HG02798 (cell line): ENCODE measurements at regions not wholly inside any gene's neighbourhood (a gene's known extent, or its start where the extent isn't known, plus 50 kb on each side); places are given as distances from the start of the nearest gene placed in this dataset.
"Not testable (repeated sequence)": the region's sequence is repeated elsewhere in the genome, so short reads cannot be mapped to it uniquely, and the experiment has no call there.

Experiments
- ATAC-seq: cut with Tn5 transposase; IDR thresholded peaks from one replicate; pipeline ENCODE4 v1.9.1; 2021; ENCODE audit warnings: mild to moderate bottlenecking; ENCODE audit not compliant: unreplicated experiment, poor library complexity

DNA sequence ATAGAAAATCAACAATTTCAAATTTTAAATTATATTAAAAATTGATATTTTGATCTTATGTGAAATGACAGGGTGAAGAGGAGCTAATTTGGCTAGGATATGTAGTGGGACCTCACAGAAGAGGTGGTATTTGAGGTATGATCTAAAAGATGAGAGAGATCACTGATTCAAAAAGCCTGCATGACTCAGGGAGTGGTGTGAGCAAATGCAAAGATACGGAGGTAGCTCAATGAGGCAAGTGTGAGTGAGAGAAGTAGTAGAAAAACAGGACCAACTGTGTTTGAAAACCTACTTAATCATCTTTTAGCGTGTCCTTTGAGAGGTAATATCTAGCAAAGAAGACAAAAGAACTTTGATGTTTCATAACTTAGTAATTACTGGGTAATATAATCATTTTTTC is 557.5 kb downstream of the DSC3 start:
- ATAC-seq, result no peak

DNA sequence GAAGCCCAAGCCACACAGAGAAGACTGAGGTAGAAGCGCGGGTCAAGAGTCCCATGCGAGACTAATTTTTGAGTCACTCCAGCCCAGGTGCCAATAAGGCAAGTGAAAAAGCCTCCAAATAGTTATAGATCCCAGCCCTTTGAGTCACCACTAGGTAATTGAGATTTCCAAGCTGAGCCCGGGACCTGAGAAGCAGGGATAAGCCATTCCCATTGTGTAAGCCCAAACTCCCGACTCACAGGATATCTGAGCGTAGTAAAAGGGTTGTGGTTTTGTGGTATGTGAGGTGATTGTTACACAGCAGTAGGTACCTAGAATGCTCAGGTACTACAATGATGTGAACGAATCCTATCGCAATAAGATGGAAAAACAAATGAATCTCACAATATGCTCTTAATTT is 560.7 kb downstream of the DSC3 start:
- no peak for ATAC-seq

DNA sequence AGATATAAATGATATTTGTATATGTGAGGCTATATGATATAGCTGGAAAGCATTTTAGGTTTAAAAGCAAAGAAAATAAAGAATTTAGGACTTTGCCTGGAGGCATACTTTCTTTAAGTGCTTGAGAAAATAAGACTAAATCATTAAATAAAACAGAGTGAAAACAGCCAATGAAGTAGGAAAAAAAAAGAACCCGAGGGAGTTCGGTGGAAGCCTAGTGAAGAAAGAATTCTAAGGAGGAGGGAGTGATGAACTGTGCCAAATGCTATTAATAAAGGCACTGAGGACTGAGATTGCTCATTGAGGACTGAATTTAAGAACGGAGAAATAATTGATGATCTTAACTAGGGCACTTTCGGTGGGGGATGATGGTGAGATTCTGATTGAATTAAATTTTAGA is 573.5 kb downstream of the DSC3 start:
- no peak for ATAC-seq

DNA sequence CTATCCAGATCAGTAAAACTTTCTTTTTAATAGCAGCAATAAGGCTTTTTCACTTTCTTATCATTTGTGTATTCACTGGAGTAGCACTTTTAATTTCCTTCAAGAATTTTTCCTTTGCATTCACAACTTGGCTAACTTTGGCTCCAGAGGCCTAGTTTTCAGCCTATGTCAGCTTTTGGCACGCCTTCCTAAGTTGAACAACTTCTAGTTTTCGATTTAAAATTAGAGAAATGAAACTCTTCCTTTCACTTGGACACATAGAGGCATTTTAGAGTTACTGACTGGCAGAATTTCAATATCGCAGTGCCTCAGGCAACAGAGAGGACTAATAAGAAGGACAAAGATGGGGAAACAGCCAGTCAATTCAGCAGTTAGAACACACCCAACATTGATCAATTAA is 577.4 kb downstream of the DSC3 start:
- no peak for ATAC-seq

DNA sequence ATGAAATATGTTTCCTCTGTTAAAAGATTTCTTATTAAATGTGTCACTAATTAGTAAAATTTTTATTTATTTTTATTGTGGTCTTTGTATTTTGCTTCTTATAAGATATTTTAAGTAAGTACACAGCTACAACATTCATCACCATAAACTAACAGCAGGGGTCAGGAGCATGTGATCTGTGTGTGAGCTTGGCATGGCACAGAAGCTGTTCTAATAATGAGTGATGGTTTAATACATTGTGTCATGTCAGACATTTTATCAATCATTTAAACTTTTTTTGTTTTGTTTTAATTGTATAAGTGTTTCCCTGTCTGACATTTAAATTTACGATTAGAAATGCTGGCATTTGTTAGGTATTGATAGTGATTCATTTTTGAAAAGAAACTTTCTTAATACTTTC is 585.4 kb downstream of the DSC3 start:
- no peak for ATAC-seq

DNA sequence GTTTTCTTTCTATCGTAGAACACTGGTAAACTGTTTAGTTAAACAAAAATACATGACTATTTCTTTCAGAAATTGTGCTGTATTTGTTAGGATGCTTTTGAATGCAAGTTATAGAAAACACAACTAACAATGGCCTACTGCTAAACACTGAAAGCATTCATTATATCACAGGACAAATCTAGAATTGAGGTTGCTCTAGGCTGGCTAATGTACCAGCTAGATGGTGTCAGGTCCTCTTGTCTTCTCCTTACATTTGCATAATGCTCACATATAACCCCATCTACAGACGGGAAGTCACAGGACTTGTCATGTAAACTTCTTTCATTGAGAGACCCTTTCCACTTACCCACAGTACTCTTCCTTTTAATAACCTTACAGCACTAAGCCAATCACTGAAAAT is 586.8 kb downstream of the DSC3 start:
- ATAC-seq, result no peak

DNA sequence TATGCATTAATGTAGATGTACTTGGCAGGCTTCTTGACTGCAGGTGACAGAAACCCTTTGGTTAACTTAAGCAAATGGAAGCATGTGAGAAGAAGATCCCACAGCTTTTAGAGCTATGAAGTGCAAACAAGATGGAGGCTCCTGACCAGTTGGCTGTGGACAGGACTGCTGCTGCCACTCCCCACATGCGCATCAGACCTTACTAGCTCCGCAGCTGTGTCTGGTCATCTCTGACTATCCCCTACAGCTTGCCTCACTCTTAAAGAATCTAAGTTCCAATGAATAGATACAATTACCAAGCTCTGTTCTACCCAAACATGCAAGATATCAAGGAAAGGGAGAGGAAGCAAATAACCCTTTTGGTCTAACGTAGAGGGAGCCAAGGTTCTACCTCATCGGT is 587.6 kb downstream of the DSC3 start:
- no peak for ATAC-seq

DNA sequence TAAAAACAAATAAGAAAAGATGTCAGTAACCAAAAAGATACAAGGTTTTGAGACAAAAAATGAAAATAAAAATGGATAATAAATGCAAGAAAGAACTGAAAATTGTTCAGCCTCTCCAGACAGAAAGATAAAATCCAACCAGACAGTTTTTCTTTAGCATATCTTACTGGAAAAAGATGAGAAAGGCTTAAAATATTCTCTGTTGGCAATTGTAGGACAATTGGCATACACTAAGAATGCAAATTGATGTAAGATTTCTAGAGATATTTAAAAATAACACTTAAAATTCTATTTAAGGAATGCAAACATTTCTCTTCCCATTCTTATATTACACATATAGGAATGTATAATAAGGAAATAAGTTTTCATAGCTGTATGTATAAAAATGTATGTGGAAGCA is 590.6 kb downstream of the DSC3 start:
- ATAC-seq, result no peak

DNA sequence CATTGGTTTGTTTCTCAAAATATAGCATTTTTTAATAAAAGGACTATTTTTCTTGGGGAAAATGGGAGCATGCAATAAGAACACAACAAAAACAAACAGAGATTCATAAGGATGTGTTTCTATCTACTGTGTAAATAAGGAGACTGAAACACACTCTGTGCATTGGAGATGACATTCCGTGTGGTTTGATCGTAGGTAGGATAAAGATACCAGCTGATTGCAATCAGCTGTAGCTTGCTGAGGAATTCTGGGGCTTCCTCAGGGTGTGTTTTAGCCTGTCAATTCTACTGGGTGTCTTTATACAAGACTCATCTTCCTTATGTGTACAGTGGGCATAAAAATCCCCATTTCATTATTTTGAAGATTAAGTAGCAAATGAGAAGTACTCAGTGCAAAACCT is 591.6 kb downstream of the DSC3 start:
- no peak for ATAC-seq

DNA sequence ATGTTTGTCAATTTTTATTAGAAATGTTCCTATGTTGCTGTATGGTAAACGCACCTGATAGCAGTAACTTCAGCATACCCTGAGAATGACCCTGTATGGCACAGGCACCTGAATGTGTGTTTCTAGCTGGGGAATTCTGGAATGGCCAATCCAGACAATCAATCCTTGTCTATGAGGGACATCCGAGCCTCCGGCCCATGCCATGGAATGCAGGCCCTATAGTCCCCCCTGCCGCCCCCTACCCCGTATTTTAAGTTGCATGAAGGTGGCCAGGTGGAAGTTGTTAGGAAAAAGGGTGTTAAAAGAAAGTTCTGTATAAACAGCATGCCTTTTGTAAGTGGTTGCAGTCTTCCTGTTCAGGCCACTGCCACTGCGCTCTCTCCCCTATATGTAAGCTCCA is 595.9 kb downstream of the DSC3 start:
- ATAC-seq, result no peak

DNA sequence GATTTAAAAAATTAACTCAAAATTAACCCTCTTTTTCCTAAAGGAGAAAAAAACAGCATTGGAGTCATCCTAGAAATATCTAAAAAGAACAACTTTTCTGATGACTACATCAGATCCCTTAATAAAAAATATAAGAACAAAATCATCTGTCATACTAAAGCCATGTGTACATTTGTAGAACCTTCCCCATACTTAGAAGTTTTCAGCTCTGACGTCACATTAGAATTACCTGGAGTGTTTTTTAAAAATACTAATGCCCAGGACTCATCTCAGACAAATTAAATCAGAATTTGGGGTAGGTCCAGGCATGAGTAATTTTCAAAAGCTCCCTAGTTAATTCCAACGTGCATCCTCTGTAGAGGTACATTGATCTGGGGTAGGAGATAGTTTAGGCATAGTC is 598.0 kb downstream of the DSC3 start:
- ATAC-seq, result no peak

DNA sequence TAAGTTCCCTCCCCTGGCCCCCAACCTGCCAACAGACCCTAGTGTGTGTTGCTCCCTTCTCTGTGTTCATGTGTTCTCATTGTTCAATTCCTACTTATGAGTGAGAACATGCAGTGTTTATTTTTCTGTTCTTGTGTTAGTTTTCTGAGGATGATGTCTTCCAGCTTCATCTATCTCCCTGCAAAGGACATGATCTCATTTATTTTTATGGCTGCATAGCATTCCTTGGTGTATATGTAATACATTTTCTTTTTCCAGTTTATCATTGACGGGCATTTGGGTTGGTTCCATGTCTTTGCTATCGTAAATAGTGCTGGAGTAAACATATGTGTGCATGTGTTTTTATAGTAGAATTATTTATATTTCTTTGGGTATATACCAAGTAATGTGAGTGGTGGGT is 602.2 kb downstream of the DSC3 start:
- no peak for ATAC-seq

DNA sequence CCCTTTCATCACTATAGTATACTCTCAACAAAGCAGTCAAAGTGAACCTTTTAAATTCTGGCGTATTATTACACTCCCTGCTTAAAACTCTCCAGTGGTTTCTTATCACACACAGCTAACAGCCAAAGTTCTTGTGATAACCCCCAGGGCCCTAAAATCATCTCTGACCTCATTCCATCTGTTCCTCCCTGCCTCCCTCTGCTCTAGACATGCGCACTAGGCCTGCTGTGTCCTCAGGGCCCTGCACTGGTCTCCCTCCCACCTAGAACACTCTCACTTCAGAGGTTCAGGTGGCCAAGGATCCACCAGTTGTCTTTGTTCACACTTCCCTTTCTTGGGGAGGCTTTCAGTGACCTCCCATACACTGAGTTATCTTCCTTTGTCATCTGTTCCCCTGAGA is 603.4 kb downstream of the DSC3 start:
- no peak for ATAC-seq

DNA sequence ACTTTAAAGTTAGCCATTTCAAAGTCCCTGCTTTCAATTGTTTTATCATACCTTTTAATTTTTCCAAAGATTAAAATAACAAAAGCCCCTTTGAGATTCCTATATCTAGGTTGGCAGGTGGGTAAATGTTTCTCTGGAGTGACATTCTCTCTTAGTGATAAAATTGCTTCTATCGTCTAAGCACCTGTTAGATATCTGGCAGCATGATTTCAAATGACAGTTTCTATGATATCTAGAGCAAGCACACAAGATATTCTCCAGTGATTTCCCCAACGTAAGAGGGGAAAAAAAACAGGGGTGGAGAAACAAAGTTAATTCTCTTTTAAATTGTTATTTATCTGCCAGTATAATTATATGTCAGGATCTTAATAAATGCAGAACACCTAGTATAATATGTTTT is 610.2 kb downstream of the DSC3 start:
- no peak for ATAC-seq

DNA sequence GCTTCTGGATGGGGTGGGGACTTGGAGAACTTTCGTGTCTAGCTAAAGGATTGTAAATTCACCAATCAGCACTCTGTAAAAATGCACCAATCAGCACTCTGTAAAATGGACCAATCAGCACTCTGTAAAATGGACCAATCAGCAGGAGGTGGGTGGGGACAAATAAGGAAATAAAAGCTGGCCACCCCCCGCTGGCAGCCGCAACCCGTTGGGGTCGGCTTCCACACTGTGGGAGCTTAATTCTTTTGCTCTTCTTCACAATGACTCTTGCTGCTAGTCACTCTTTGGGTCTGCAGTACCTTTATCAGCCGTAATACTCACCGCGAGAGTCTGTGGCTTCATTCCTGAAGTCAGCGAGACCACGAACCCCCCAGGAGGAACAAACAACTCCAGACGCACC is 623.1 kb downstream of the DSC3 start:
- not testable (repeated sequence) for ATAC-seq

DNA sequence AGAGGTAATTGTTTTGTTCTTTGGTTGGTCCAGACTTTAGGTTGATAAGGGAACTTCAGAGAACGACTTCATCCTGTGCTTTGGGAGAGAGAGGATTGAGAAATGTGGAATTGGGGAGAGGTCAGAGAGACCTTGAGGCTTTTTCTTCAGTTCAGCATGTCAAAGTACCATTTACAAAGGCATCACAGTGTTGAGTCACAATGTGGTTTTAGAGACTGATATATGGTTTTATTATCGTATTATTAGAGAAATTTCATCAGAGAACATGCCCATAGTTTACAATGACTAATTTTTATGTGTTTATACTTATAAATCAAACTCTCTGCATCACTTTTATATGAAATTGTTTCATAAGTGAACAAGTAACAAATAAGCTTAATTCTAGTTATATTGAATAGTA is 626.6 kb downstream of the DSC3 start:
- no peak for ATAC-seq

DNA sequence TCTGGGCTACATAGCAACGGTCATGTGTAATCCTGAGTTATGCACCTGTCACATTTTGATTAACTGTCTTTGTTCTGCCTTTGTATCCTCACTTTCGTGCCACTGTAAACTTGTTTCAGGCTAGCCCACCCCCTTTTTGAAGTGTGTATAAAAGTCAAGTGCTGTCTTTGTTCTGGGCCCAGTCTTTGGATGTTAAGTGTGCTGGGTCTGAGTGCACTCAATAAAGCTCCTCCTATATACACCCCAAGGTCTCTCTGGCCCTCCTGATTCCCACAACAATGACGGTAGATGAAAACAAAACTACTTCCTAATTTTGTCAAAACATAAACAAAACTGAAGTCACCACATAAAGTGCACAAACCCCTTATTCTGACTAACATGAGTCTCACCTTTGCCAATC is 633.4 kb downstream of the DSC3 start:
- no peak for ATAC-seq

DNA sequence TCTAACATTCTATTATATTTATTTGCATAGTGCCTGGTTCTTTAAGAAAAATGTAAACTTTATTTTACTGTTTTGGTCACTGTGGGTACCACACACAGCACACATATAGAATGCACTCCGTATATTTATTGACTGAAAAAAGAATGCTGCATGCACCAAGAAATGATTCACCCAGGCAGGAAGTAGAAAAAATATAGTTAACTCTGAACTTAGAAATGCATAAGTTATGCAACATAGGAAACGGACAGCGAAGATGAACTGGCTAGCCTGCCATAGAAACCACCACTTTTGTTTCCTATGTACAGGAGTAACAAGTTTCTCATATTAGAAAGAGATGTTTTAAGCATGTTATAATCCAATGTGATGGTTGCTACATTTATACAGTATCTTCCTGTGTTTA is 635.8 kb downstream of the DSC3 start:
- no peak for ATAC-seq

DNA sequence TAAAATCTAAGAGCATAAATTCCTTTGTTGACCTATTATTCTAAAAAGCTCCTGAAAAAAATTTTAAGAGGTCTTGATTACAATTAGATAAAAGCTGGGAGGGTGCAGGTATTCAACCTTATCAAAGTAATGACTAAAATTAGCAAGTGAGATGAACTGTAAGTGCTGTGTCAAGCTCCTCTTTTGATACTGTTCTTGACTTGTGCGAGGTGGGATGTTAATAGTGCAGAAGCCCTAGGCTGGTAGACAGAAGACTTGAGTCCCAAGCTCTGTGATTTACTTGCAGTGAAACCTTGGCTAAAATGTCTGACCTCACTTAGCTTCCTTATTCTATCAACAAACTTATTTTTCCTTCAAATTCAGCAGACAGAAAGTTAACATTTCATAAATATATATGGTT is 637.5 kb downstream of the DSC3 start:
- ATAC-seq, result no peak

DNA sequence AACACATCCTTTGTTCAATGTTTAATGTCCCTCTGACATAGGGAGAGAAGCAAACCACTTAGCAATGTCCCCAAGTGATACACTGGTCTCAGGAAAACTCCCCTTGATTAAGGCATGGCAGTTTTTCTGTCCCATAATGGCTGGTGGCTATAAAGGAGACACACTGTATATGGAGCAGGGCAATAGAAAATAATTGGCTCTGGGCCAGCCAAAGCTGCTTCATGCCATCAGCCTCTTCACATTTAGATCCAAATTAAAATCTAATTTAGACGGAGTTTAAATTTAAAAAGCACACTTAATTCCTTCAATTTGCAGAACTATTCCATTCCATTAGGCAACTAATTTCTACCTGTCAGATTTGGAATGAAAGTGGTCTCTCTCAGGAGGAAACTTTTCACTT is 638.1 kb downstream of the DSC3 start:
- no peak for ATAC-seq

DNA sequence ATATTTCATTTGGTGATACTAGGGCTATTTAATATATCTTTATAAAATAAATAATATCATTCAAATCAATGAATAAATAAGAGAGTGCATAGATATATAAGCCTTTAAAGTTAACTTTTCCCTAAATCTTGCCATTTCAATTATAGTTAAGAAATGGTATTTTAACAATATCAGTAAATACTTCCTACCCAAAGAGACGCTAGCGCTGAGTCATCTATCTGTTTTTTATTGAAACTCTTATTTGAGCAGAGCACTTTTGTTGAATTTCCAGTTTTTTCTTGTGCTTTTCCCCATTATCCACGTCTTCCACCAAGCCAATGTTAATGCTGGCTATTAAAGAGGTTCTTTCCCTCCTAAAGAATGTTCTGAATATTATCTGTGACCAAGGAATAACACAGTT is 639.3 kb downstream of the DSC3 start:
- no peak for ATAC-seq

DNA sequence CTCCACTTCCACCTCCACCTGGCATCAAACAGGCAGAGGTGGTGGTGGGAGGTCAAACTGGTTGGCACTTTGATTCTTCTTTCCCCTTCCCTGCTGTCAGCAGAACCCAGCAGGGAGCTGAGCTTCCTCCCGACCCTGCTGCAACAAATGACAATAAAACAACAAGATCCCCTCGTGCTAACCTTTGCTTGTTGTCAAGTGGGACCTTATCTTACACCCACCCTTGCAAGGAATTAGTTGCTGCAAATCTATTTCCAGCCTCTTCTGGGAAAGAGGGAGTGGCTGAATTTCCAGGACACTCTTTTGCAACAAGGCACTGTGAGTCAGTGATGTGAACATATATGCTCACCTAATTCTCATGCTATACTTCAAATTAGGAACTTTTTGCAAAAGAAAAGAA is 655.1 kb downstream of the DSC3 start:
- ATAC-seq, result no peak

DNA sequence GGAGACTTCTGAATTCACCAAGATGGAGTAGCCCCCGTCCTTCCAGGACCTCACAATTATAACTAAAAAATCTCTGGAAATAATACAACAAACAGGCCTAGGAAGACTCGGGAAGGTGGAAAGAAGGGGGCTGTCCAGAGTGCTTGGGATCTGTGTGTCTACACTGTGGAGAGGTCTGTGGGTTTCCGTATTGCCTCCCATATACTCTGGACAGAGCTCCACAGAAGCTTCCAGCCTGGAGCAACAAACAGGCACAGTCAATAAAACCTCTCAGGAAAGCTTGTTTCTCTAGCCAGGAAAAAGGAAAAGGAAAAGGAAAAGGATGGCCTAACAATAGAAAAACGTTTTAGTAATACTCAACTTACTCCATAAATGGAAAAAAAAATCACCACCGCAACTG is 655.9 kb downstream of the DSC3 start:
- no peak for ATAC-seq

DNA sequence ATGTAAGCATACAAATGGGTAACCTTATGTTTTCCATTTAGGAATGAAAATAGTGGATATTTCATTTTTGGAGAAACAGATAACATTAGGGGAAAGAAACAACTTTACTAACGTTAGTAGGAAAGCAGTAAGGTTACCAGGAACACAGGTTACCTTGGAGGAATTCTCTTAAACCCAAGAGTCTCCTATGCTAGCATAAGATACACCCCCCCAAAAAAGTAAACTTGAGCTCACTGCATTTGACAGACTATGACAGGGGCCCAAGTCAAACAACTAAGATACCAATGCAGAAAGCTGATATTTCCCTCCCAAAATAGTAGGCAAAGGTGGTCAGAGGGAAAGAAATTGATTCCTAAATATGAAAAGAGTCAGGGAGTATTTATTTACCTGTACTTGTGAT is 656.9 kb downstream of the DSC3 start:
- ATAC-seq, result no peak
